Brain microvascular endothelial cell (primary cell): ENCODE measurements at regions not wholly inside any gene's neighbourhood (a gene's known extent, or its start where the extent isn't known, plus 50 kb on each side); places are given as distances from the start of the nearest gene placed in this dataset.
A peak's percentile ranks its signal among the peaks of the same experiment; 100 is the strongest.
"Not testable (repeated sequence)": the region's sequence is repeated elsewhere in the genome, so short reads cannot be mapped to it uniquely, and the experiment has no call there.

Experiments
- DNase-seq: peaks from one replicate; pipeline ENCODE4 v3.0.0-alpha.2; 2020
- H3K27ac ChIP-seq: fragments of 250-450 bp; sonication (Bioruptor Pico); 2 replicates; pipeline ENCODE4 v1.5.1; 2020; ENCODE audit warnings: mild to moderate bottlenecking, moderate library complexity
- H3K27me3 ChIP-seq: fragments of 250-450 bp; sonication (Bioruptor Pico); replicated peaks from 2 replicates; pipeline ENCODE4 v1.5.1; 2020; ENCODE audit warnings: mild to moderate bottlenecking
- H3K36me3 ChIP-seq: fragments of 250-450 bp; sonication (Bioruptor Pico); replicated peaks from 2 replicates; pipeline ENCODE4 v1.5.1; 2020; ENCODE audit warnings: mild to moderate bottlenecking
- H3K4me3 ChIP-seq: 2 replicates; pipeline ENCODE4 v1.5.1; 2011; ENCODE audit warnings: low read depth, mild to moderate bottlenecking, control low read depth, low read length, moderate library complexity
- CTCF ChIP-seq: IDR thresholded peaks from 2 replicates; pipeline ENCODE4 v1.5.1; 2011; ENCODE audit warnings: low read depth, mild to moderate bottlenecking, moderate library complexity, low read length, control low read depth, inconsistent platforms; ENCODE audit errors: missing control alignments
- in situ Hi-C: cut with HindIII; loops from 2 replicates; pipeline ENCODE4 v1.10.0; 2017; ENCODE audit warnings: low sequenced_read_pairs, low pct_ligation_motif_present

- Histone ChIP-seq H3K27ac (no peak overlapping the region), H3K36me3 (no peaks in the 10 kb centered on the region), H3K27me3 (no peaks in the 10 kb centered on the region), H3K4me3 (no peak overlapping the region)
- no peak for DNase-seq
- in situ Hi-C loops: no loop called here
- no peak for TF ChIP-seq CTCF
These were observed 266.8 kb downstream of the INHBA start for GRCh38 chr7:41436139-41436538.

GRCh38 chr7:41435020-41435419 lies 267.9 kb downstream of the INHBA start:
- H3K36me3 ChIP-seq, H3K27me3 ChIP-seq, H3K27ac ChIP-seq, DNase-seq, H3K4me3 ChIP-seq, in situ Hi-C loops: not testable (repeated sequence)

- DNase-seq: no peak
- H3K36me3 ChIP-seq: no peaks in the 10 kb centered on the region
- H3K27ac ChIP-seq: no peak overlapping the region
- TF ChIP-seq CTCF: no peak
- no peak overlapping the region for H3K4me3 ChIP-seq
- H3K27me3 ChIP-seq: no peaks in the 10 kb centered on the region
- in situ Hi-C loops: no loop called here
These were observed 271.2 kb downstream of the INHBA start for GRCh38 chr7:41431671-41432070.

- Histone ChIP-seq H3K27me3 (no peaks in the 10 kb centered on the region), H3K36me3 (no peaks in the 10 kb centered on the region), H3K27ac (no peak overlapping the region), H3K4me3 (no peak overlapping the region)
- in situ Hi-C loops: no loop called here
- no peak for DNase-seq
- TF ChIP-seq CTCF: no peak
These were observed 274.5 kb downstream of the INHBA start for GRCh38 chr7:41428381-41428780.

GRCh38 chr7:41425926-41426325 lies 277.0 kb downstream of the INHBA start:
- peak overlapping the region; percentile 71 for H3K27ac ChIP-seq
- no peaks in the 10 kb centered on the region for H3K27me3 ChIP-seq
- TF ChIP-seq CTCF: no peak
- no peak overlapping the region for H3K4me3 ChIP-seq
- in situ Hi-C loops: no loop called here
- DNase-seq: peak; percentile 63
- no peaks in the 10 kb centered on the region for H3K36me3 ChIP-seq

GRCh38 chr7:41421056-41421455 lies 281.8 kb downstream of the INHBA start:
- in situ Hi-C loops: no loop called here
- H3K27ac ChIP-seq: no peak overlapping the region
- DNase-seq: no peak
- H3K4me3 ChIP-seq: no peak overlapping the region
- TF ChIP-seq CTCF: no peak
- no peaks in the 10 kb centered on the region for H3K27me3 ChIP-seq
- no peaks in the 10 kb centered on the region for H3K36me3 ChIP-seq
